HG02678 (cell line): ENCODE measurements at regions not wholly inside any gene's neighbourhood (a gene's known extent, or its start where the extent isn't known, plus 50 kb on each side); places are given as distances from the start of the nearest gene placed in this dataset.

Experiments
- ATAC-seq: cut with Tn5 transposase; IDR thresholded peaks from one replicate; pipeline ENCODE4 v1.9.1; 2021; ENCODE audit warnings: mild to moderate bottlenecking, moderate library complexity; ENCODE audit not compliant: unreplicated experiment

GRCh38 chr2:226023946-226024345 lies 624.4 kb downstream of the NYAP2 start:
- ATAC-seq: no peak

GRCh38 chr2:226023383-226023782 lies 623.9 kb downstream of the NYAP2 start:
- no peak for ATAC-seq

GRCh38 chr2:226020956-226021355 lies 621.4 kb downstream of the NYAP2 start:
- ATAC-seq: no peak

GRCh38 chr2:226020176-226020575 lies 620.7 kb downstream of the NYAP2 start:
- ATAC-seq: no peak

- no peak for ATAC-seq
Measured at GRCh38 chr2:226018641-226019040, 619.1 kb downstream of the NYAP2 start.

GRCh38 chr2:226017537-226017936 lies 618.0 kb downstream of the NYAP2 start:
- ATAC-seq: no peak

GRCh38 chr2:226017107-226017506 lies 617.6 kb downstream of the NYAP2 start:
- ATAC-seq: no peak

GRCh38 chr2:226011716-226012450 lies 612.4 kb downstream of the NYAP2 start:
- no peak for ATAC-seq

- no peak for ATAC-seq
Measured at GRCh38 chr2:226002438-226002837, 602.9 kb downstream of the NYAP2 start.

- no peak for ATAC-seq
Measured at GRCh38 chr2:226001716-226002115, 602.2 kb downstream of the NYAP2 start.

GRCh38 chr2:225999692-226000091 lies 600.2 kb downstream of the NYAP2 start:
- no peak for ATAC-seq

- ATAC-seq: no peak
Measured at GRCh38 chr2:225998653-225999052, 599.1 kb downstream of the NYAP2 start.

GRCh38 chr2:225998116-225998515 lies 598.6 kb downstream of the NYAP2 start:
- no peak for ATAC-seq

GRCh38 chr2:225996462-225996828 lies 596.9 kb downstream of the NYAP2 start:
- no peak for ATAC-seq

- no peak for ATAC-seq
Measured at GRCh38 chr2:225995796-225996461, 596.4 kb downstream of the NYAP2 start.

- no peak for ATAC-seq
Measured at GRCh38 chr2:225994748-225995405, 595.4 kb downstream of the NYAP2 start.

GRCh38 chr2:225993430-225993829 lies 593.9 kb downstream of the NYAP2 start:
- ATAC-seq: no peak

GRCh38 chr2:225989809-225990208 lies 590.3 kb downstream of the NYAP2 start:
- no peak for ATAC-seq

GRCh38 chr2:225980372-225980771 lies 580.9 kb downstream of the NYAP2 start:
- no peak for ATAC-seq

- ATAC-seq: no peak
Measured at GRCh38 chr2:225971433-225971832, 571.9 kb downstream of the NYAP2 start.

GRCh38 chr2:225948903-225949302 lies 549.4 kb downstream of the NYAP2 start:
- no peak for ATAC-seq

- ATAC-seq: no peak
Measured at GRCh38 chr2:225938991-225939390, 539.5 kb downstream of the NYAP2 start.
